WERI-Rb-1 (cell line): ENCODE measurements at regions not wholly inside any gene's neighbourhood (a gene's known extent, or its start where the extent isn't known, plus 50 kb on each side); places are given as distances from the start of the nearest gene placed in this dataset.

ENCODE experiments used
- DNase-seq: peaks from one replicate; pipeline ENCODE4 v3.0.0-alpha.2; 2020
- H3K27ac ChIP-seq: fragments of 250-450 bp; sonication (Bioruptor Pico); 2 replicates; pipeline ENCODE4 v1.5.1; 2020; ENCODE audit warnings: mild to moderate bottlenecking, moderate library complexity
- H3K27me3 ChIP-seq: fragments of 250-450 bp; sonication (Bioruptor Pico); 2 replicates; pipeline ENCODE4 v1.5.1; 2021; ENCODE audit warnings: mild to moderate bottlenecking, low read depth, moderate library complexity; ENCODE audit not compliant: insufficient read depth, severe bottlenecking
- H3K36me3 ChIP-seq: fragments of 250-450 bp; sonication (Bioruptor Pico); 2 replicates; pipeline ENCODE4 v1.5.1; 2020; ENCODE audit warnings: mild to moderate bottlenecking, moderate library complexity
- H3K4me3 ChIP-seq: 2 replicates; pipeline ENCODE4 v1.5.1; 2011; ENCODE audit warnings: low read depth, mild to moderate bottlenecking, control low read depth, low read length
- H3K9me3 ChIP-seq: fragments of 250-450 bp; sonication (Bioruptor Pico); 2 replicates; pipeline ENCODE4 v1.5.1; 2021; ENCODE audit warnings: mild to moderate bottlenecking, moderate library complexity; ENCODE audit not compliant: severe bottlenecking
- CTCF ChIP-seq: IDR thresholded peaks from 2 replicates; pipeline ENCODE4 v1.5.1; 2011; ENCODE audit warnings: low read depth, mild to moderate bottlenecking, control low read depth, inconsistent platforms, low read length

- no peaks in the 10 kb centered on the region for H3K9me3 ChIP-seq
- H3K4me3 ChIP-seq = no peak overlapping the region
- DNase-seq = no peak
- H3K27ac ChIP-seq = no peak overlapping the region
- no peaks in the 10 kb centered on the region for H3K36me3 ChIP-seq
- TF ChIP-seq CTCF = no peak
- no peaks in the 10 kb centered on the region for H3K27me3 ChIP-seq
Observed at GRCh38 chr13:40494946-40495620, 171.4 kb downstream of the FOXO1 start.

- H3K36me3 ChIP-seq = no peaks in the 10 kb centered on the region
- no peak for TF ChIP-seq CTCF
- H3K4me3 ChIP-seq = no peak overlapping the region
- H3K27ac ChIP-seq = no peak overlapping the region
- DNase-seq = no peak
- H3K9me3 ChIP-seq = no peaks in the 10 kb centered on the region
- no peaks in the 10 kb centered on the region for H3K27me3 ChIP-seq
Observed at GRCh38 chr13:40495621-40496001, 170.8 kb downstream of the FOXO1 start.

- no peak for DNase-seq
- H3K27ac ChIP-seq = no peak overlapping the region
- H3K36me3 ChIP-seq = no peaks in the 10 kb centered on the region
- H3K27me3 ChIP-seq = no peaks in the 10 kb centered on the region
- no peak overlapping the region for H3K4me3 ChIP-seq
- no peaks in the 10 kb centered on the region for H3K9me3 ChIP-seq
- no peak for TF ChIP-seq CTCF
Observed at GRCh38 chr13:40496035-40496810, 170.2 kb downstream of the FOXO1 start.

GRCh38 chr13:40498461-40498860 is 168.0 kb downstream of the FOXO1 start:
- Histone ChIP-seq H3K9me3 (no peaks in the 10 kb centered on the region), H3K27me3 (no peaks in the 10 kb centered on the region), H3K27ac (no peak overlapping the region), H3K4me3 (no peak overlapping the region), H3K36me3 (no peaks in the 10 kb centered on the region)
- no peak for TF ChIP-seq CTCF
- no peak for DNase-seq

GRCh38 chr13:40502236-40502635 is 164.2 kb downstream of the FOXO1 start:
- H3K36me3 ChIP-seq = no peaks in the 10 kb centered on the region
- TF ChIP-seq CTCF = no peak
- DNase-seq = peak; percentile 15
- no peaks in the 10 kb centered on the region for H3K27me3 ChIP-seq
- H3K4me3 ChIP-seq = no peak overlapping the region
- no peaks in the 10 kb centered on the region for H3K9me3 ChIP-seq
- H3K27ac ChIP-seq = no peak overlapping the region
